AG09309 (cell line): ENCODE measurements at regions not wholly inside any gene's neighbourhood (a gene's known extent, or its start where the extent isn't known, plus 50 kb on each side); places are given as distances from the start of the nearest gene placed in this dataset.

Source experiments
- DNase-seq: peaks from one replicate; pipeline ENCODE4 v3.0.0-alpha.2; 2010; ENCODE audit warnings: low read depth
- H3K4me3 ChIP-seq: 2 replicates; pipeline ENCODE4 v1.5.1; 2011; ENCODE audit warnings: mild to moderate bottlenecking, low read depth, low read length, moderate library complexity; ENCODE audit not compliant: control insufficient read depth
- CTCF ChIP-seq: IDR thresholded peaks from 2 replicates; pipeline ENCODE4 v1.5.1; 2011; ENCODE audit warnings: mild to moderate bottlenecking, low read depth, low read length, inconsistent platforms; ENCODE audit not compliant: insufficient read depth, control insufficient read depth; ENCODE audit errors: missing control alignments

GRCh38 chr19:23999821-24000610 lies 85.3 kb downstream of the ZNF726 start:
- TF ChIP-seq CTCF = no peak
- no peak overlapping the region for H3K4me3 ChIP-seq
- DNase-seq = no peak

DNA sequence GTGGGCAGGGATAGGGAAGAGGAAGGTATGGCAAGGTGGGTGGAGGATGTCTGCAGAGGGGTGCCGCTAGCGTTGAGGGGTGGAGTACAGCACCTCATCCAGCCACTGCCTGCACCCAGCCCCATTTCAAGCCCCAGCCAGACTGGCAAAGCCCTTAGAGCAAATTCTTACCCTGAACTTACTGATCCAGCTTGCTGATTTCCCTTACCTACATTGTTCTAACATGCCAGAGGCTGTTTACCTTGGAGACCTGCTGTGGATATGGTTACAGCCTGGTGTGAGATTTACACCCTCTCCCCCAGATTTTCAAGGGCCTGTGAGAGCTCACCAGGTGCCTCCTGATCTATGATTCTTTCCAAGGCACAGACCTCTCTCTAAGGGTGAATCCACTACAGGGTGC lies 86.0 kb downstream of the ZNF726 start:
- DNase-seq = no peak
- no peak for TF ChIP-seq CTCF
- no peak overlapping the region for H3K4me3 ChIP-seq

DNA sequence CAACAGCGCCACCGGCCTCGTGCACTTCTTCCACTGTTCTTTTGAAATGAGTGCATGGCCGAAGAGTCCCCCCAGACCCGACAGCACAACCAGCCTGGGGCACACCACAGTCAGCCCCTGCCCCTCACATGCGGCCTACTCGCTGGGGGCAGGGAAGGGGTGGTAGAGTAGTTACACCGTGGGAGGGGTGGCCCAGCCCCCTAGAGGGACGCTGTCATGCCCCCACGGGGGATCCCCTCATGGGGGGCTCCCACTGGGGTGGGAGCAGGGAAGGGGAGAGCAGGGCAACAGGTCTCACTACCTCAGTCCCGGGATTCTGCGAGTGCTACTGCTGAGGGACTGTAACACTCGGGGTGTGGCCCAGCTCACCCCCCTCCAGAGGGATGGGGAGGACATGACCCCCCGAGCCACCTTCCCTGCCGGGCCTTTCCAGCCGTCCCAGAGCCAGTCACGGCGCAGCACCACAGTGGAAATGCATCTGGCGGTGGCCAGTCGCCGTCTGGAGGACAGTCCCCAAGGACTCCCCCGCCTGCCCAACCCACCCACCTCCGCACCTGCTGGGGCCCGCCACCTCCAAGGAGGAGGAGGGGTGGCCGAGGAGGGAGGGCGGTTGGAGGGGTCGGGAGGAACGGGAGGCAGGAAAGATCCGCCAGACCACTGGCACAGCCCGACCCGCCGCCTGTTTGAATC lies 84.6 kb upstream of the ZNF254 start:
- no peak overlapping the region for H3K4me3 ChIP-seq
- no peak for TF ChIP-seq CTCF
- no peak for DNase-seq

DNA sequence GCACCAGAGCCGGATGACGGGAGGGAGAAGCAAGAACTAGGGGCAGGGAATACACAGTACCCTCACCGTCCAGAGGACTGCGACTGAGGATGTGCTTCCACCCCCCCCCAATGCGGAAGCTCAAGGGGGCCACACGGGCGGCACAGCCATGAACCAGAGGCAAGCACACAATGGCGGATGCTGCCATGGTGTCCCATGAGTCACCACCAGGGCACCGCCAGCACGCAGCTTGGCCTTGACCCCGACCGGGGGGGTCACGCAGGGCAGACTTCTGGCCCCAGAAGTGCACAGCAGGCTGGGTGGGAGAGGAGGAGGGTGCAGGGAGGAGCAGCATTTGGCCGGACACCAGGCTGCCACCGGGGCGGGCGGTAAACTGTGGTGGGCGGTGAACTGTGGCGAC lies 83.5 kb upstream of the ZNF254 start:
- TF ChIP-seq CTCF = no peak
- no peak overlapping the region for H3K4me3 ChIP-seq
- no peak for DNase-seq

GRCh38 chr19:24004166-24004565 lies 82.8 kb upstream of the ZNF254 start:
- TF ChIP-seq CTCF = no peak
- no peak overlapping the region for H3K4me3 ChIP-seq
- DNase-seq = no peak

GRCh38 chr19:24029941-24030636 lies 56.9 kb upstream of the ZNF254 start:
- no peak overlapping the region for H3K4me3 ChIP-seq
- no peak for DNase-seq
- TF ChIP-seq CTCF = no peak
